AG04449 (cell line): ENCODE measurements at regions not wholly inside any gene's neighbourhood (a gene's known extent, or its start where the extent isn't known, plus 50 kb on each side); places are given as distances from the start of the nearest gene placed in this dataset.
"Not testable (repeated sequence)": the region's sequence is repeated elsewhere in the genome, so short reads cannot be mapped to it uniquely, and the experiment has no call there.

Experiments used
- CTCF ChIA-PET: fragments of 350-600 bp; formaldehyde crosslinking; extraction: SDS; loops from one replicate; lab custom pipeline; 2021; ENCODE audit warnings: antibody characterized with exemption; lab: Yijun Ruan, JAX
- POLR2A ChIA-PET: fragments of 400-600, 350-600 bp; formaldehyde crosslinking; extraction: SDS; loops from one replicate; lab custom pipeline; 2020; ENCODE audit warnings: antibody characterized with exemption, inconsistent platforms; lab: Yijun Ruan, JAX
- DNase-seq: peaks from one replicate; pipeline ENCODE4 v3.0.0-alpha.2; 2010; ENCODE audit warnings: low read depth, low spot score
- H3K4me3 ChIP-seq: 2 replicates; pipeline ENCODE4 v1.5.1; 2011; ENCODE audit warnings: low read depth, mild to moderate bottlenecking, control low read depth, low read length

DNA sequence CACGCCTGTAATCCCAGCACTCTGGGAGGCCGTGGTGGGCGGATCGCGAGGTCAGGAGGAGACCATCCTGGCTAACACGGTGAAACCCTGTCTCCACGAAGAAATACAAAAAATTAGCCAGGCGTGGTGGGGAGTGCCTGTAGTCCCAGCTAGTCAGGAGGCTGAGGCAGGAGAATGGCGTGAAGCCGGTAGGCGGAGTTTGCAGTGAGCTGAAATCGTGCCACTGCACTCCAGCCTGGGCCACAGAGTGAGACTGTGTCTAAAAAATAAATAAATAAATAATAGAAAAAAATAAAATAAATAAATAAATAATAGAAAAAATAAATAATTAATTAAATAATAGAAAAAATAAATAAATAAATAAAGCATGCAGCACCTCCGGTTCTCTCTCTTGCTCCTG, 480.8 kb downstream of the GOLGA6L6 start:
- POLR2A ChIA-PET, DNase-seq: not testable (repeated sequence)

DNA sequence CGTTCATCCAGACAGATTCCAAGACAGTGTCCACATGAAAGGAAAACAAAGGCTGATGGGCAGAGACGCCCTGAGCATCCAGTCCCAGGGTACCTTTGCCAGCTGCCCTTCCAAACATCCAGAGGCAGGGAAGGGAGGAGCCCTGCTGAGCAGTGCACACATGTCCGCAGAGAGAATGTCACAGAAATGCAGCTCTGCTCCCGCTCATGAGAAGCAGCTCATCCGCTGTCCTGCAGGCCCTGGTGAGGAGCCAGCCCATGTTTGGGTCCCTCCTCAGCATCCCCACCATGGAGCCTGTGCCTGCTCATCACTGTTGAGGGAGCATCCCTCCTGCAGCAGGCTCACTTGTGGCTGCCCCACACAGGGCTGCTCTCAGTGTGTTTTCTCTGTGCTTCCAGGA, 484.7 kb downstream of the GOLGA6L6 start:
- DNase-seq, CTCF ChIA-PET, POLR2A ChIA-PET, H3K4me3 ChIP-seq: not testable (repeated sequence)

More for the DNA sequence above, 480.8 kb downstream of the GOLGA6L6 start:
- CTCF ChIA-PET, H3K4me3 ChIP-seq: not testable (repeated sequence)

DNA sequence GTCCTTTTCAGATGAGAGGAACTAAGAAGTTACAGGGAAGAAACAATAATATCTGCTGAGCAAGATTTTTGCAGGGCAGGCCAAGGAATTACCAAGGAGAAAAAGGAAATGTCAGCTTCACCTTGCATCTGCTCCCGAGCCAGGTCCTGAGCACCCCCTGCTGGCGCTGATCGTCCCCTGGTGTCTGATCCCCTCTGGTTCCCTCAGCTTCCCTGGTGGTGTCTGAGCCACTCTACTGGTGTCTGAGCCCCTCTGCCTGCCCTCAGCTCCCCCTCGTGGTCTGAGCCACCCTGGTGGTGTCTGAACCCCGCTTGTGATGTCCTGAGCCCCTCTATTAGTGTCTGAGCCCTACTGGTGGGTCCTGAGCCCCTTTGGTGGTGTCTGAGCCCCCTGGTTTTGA, 485.7 kb downstream of the GOLGA6L6 start:
- H3K4me3 ChIP-seq, CTCF ChIA-PET, DNase-seq, POLR2A ChIA-PET: not testable (repeated sequence)

DNA sequence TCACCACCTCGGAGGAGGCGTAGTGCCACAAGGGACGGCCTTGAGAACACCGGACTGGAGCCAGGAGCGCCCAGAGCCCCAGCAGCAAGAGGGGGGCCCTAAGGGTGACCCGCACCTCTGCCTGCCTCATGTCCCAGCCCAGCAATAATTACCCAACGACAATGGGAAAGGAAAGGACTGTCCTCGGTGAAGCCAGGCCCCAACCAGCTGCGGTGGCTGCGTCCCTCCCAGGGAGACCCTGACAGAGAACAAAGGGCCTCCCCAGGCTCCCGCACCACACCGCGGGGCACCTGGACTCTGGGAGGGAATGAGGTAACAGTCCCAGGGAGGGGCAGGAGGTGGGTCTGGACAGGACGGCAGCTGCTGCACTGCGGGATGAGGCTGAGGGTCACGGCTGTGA, 493.4 kb downstream of the GOLGA6L6 start:
- DNase-seq, POLR2A ChIA-PET, H3K4me3 ChIP-seq, CTCF ChIA-PET: not testable (repeated sequence)

DNA sequence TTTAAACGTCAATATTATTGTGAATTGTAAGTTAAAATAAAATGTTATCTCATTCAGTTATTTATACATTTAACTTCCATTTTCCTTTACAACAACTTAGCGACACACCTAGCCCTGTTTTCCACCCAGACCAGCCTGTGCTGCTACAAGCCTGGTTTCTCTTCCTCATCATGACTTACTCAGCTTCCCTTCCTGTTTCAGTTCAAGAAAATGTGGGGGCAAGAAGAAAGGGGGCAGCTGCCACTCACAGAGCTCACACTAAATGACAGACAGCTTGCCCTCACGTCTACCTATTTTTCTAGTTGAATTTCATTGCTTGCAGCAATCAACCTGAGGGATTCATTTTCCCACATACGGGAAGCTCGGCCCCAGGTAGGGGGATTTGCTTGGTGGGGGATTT, 496.4 kb downstream of the GOLGA6L6 start:
- H3K4me3 ChIP-seq, POLR2A ChIA-PET, DNase-seq, CTCF ChIA-PET: not testable (repeated sequence)

DNA sequence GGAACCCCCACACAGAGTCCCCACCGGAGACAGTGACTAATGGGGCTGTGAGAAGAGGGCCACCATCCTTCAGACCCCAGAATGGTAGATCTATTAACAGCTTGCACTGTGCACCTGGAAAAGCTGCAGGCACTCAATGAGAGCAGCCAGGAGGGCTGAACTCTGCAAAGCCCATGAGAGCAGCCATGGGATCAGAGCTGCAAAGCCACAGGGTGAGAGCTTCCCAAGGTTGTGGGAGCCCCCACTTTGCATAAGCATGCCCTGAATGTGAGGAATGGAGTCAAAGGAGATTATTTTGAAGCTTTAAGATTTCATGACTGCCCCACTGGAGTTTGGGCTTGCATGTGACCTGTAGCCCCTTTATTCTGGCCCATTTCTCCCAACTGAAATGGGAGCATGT, 500.9 kb downstream of the GOLGA6L6 start:
- POLR2A ChIA-PET, CTCF ChIA-PET, DNase-seq, H3K4me3 ChIP-seq: not testable (repeated sequence)

DNA sequence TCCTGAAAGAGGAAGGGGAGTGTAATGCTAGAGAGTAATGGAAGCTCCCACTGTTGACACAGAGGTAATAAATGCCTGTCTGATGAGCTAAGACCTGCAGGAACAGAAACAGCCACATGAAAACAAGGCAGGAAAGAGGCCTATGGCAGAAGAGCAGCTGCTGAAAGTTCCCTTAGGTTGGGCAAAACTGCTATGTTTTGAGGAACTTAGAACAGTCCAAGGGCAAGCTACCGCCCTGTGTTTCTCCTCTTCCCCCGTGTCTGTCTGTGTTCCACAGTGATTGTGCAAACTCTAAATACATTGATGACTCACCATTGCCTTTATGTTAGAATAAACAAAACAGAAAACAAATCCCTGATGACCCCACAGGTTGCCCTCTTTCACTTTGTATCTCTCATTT, 516.6 kb downstream of the GOLGA6L6 start:
- CTCF ChIA-PET, DNase-seq, POLR2A ChIA-PET, H3K4me3 ChIP-seq: not testable (repeated sequence)

DNA sequence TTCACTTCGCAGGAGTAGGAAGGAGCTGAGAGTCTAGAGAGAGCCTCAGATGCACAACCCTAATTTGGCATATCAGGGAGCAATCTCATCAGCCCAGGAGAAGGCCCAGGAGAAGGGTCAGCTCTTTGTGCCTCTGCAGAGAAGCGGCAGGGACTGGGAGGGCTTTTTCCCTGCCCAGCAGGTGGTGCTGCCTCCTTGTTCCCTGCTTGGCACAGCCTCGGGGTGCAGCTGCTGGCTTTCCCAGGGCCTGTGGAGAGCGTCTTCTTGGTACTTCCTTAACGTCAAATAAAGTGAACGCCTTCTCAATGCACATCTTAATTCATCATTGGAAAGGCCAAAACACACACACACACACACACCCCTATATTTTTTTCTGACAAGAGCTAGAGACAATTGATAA, 519.3 kb downstream of the GOLGA6L6 start:
- CTCF ChIA-PET, DNase-seq, POLR2A ChIA-PET, H3K4me3 ChIP-seq: not testable (repeated sequence)

DNA sequence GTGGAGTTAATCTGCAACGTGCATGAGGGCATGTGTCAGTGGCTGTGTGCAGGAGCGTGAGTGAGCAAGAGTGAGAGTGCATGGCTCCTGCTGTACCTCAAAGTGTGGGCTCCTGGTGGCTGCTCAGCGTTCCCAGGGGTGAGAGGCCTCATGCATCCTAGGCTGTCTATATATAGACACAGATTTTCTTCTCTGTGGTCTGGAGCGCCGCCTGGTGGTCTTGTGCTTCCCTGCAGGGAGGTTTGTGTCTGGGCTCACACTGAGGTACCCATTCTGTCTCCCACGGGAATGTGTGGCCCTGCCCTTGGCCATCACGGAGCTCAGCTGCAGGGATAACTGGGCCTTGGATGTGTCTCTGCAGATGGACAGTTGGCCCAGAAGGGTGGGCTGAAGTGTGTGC, 520.2 kb downstream of the GOLGA6L6 start:
- CTCF ChIA-PET, DNase-seq, POLR2A ChIA-PET, H3K4me3 ChIP-seq: not testable (repeated sequence)

DNA sequence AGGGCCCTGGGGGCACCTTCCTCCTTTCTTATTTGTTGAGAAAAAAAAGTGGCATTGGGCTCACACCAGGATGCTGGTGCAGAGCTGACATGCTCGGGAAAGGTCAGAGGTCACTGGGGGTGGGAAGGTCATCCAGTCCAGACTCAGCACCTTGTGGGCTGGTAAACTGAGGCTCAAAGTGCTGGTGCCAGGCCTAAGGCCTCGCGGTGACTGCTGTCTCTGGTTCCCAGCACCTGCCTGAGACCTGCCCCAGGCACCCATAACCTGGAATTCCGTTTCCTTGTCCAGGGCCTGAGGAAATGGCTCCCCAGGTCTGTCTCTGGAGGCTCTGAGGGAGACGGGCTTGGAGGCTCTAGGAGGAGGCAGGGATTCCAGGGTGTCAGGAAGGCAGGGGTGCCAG, 521.0 kb downstream of the GOLGA6L6 start:
- H3K4me3 ChIP-seq, CTCF ChIA-PET, DNase-seq, POLR2A ChIA-PET: not testable (repeated sequence)

DNA sequence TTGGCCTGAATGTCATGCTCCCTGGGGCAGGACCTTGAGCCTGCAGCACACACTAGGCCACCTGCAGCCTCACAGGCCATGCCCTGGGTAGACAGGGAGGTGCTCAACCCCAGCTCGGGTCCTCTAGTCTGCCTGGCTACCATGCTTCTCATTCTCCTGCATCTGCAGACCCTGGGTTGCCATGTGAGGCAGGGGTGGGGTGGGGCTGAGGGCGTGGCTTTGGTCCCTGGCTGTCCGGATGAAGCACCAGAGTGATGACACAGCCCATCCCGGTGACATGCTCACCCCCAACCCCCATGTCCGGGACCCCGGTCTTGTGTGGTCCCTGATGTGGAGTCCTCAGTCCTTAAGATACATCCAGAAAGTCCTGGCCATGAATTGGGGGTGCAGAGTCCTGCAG, 521.8 kb downstream of the GOLGA6L6 start:
- CTCF ChIA-PET, POLR2A ChIA-PET, H3K4me3 ChIP-seq, DNase-seq: not testable (repeated sequence)

DNA sequence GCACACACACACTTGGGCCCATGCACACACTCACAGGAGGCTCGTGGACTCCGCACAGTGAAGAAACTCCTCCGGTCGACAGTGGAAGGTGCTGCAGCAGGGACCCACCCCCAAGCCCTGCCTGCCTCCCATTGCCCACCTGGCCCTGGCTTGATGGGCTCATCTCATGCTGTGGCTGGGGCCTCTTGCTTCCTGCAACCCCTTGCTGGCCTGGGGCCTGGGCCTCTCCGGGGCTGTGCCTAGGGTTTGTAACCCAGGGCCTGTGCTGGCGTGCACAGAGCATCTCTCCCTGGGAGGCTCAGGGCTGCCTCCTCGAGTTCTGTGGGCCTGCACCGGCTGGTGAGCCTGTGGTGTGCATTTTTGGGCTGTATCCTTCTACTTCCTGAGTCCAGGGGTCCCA, 524.0 kb downstream of the GOLGA6L6 start:
- DNase-seq, POLR2A ChIA-PET, CTCF ChIA-PET, H3K4me3 ChIP-seq: not testable (repeated sequence)

DNA sequence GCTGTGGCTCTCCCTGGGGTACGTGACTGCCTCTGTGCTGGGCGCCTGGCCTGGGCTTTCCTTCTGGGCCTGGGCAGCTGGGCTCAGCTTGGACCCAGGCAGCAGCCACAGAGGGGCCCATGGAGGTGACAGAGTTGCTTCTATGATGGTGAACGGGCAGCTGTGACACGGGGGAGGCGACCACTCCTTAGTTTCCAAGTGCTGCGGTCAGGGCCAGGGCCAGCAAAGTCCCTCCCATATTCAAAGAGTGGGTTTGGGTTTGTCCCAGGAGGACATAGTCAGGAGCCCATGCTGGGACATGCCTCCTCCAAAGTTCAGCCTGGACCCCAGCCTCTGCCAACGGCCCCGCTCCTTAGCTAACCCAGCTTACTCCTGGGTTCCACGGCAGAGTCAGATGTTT, 524.7 kb downstream of the GOLGA6L6 start:
- H3K4me3 ChIP-seq, POLR2A ChIA-PET, DNase-seq, CTCF ChIA-PET: not testable (repeated sequence)

DNA sequence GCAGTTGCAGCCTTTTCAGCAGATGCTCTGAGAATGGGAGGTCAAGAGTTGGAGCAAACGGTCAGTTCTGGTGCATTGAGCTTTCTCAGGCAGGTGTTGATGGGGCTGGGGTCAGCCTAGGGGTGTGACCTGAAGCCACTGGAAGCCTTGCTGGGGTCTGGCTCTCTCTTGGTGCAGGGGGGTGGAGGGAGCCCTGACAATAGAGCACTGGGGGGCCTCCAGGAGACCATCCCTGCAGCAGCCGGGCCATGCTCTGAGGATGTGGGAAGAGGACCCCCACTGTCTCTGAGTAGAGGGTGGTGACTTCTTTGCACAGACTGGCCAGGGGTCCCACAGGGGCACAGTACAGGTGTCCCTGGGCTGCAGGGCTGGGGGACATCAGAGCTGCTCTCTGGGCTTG, 528.8 kb downstream of the GOLGA6L6 start:
- DNase-seq, CTCF ChIA-PET, H3K4me3 ChIP-seq, POLR2A ChIA-PET: not testable (repeated sequence)

DNA sequence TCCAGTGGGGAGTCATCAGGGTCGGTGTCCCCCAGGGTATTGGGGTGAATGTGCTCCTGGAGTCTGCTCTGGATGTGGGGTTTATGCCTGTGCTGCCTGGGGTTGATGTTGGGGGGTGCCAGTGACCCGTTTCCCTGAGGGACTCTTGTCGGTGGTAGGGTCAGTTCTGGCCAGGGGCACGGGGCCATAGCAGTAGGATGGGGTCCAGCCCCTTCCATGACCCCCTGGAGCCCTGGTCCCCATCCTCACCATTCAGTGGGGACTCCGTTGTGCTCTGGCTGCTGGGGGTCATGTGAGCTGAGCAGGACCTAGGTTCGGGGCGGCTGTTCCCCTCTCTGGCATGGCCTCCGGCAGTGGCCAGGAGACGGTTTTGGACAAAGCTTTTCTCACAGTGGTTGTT, 530.8 kb downstream of the GOLGA6L6 start:
- POLR2A ChIA-PET, H3K4me3 ChIP-seq, CTCF ChIA-PET, DNase-seq: not testable (repeated sequence)

DNA sequence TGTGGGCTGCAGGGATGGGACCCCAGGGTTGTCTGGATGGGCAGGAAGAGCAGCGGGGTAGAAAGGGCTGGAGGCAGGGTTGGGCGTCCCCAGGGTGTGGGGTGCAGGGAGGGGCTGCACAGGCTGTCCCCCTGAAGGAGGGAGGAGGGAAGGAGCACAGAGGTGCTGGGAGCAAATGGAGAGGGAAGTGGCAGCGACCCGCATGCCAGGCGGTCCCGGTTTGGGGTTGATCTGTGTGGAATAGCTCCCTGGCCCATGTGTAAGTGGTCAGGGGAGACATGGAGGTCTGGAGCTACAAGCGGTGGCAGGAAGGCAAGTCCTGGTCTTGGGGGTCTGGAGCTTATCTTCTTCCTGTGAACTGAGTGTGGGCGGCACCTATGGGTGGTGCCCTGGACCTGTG, 532.0 kb downstream of the GOLGA6L6 start:
- H3K4me3 ChIP-seq, DNase-seq, CTCF ChIA-PET, POLR2A ChIA-PET: not testable (repeated sequence)

DNA sequence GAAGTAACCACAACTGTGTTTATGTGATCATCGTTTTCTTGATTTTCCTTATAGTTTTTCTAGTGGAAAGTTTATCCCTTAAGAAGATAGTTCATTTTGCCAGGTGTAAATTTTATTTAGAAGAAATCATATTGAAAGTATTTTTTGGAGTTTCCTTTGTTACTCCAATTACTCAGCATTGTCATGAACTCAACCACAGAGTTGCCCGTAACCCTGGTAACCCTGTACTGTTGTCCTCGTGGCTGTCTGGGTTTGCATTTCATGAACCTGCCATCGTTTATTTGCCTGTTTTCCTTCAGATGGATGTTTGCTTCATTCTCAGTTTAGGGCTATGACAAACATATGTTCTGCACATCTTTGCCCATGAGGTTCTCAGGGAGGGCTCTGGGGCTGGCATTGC, 534.3 kb downstream of the GOLGA6L6 start:
- CTCF ChIA-PET, H3K4me3 ChIP-seq, POLR2A ChIA-PET, DNase-seq: not testable (repeated sequence)

DNA sequence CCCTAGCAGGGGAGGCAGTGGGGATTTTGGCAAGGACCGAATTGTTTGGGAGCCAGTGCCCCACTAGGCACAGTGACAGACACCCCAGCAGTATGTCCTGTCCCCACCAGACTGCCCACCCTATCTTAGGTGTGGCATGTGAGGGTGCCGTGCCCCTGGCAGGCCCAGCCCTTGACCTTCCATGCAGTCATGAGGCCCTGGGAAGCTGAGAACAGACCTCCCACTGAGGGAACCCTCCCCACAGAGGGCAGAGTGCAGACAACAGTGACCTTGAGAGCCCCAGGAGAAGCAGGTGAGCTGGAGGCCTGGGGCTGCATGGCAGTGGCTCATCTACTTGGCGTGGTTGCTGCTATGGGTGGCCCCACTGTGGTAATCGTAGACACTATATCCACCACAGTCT, 538.1 kb downstream of the GOLGA6L6 start:
- POLR2A ChIA-PET, DNase-seq, CTCF ChIA-PET, H3K4me3 ChIP-seq: not testable (repeated sequence)
